Panc1 (cell line): ENCODE measurements at regions not wholly inside any gene's neighbourhood (a gene's known extent, or its start where the extent isn't known, plus 50 kb on each side); places are given as distances from the start of the nearest gene placed in this dataset.

Experiments
- ATAC-seq: fragments of 200-7000 bp; cut with Tn5 transposase; 2 replicates; pipeline ENCODE4 v1.9.1; 2020; ENCODE audit warnings: mild to moderate bottlenecking, moderate library complexity
- BruUV-seq: library from RNA; stranded (reverse); fragments of 400-500 nt; replicated peaks from 2 replicates; lab custom pipeline; 2021; lab: Mats Ljungman, UMichigan
- CTCF ChIA-PET: fragments of 300-600 bp; sonication (Branson Sonifier 250); formaldehyde crosslinking; loops from one replicate; lab custom pipeline; 2022; ENCODE audit warnings: antibody characterized with exemption; lab: Charles Lee
- POLR2A ChIA-PET: fragments of 300-600 bp; sonication (Branson Sonifier 250); formaldehyde crosslinking; loops from one replicate; lab custom pipeline; 2022; ENCODE audit warnings: antibody characterized with exemption; lab: Charles Lee
- DNase-seq: peaks from one replicate; pipeline ENCODE4 v3.0.0-alpha.2; 2010; ENCODE audit warnings: low read depth, low spot score
- H3K27ac ChIP-seq: 2 replicates; pipeline ENCODE4 v1.5.1; 2011; ENCODE audit warnings: mild to moderate bottlenecking, low read length, inconsistent platforms
- H3K27me3 ChIP-seq: fragments of 200-500 bp; sonication (Bioruptor generic); 2 replicates; pipeline ENCODE4 v1.6.0; 2014; ENCODE audit warnings: low read length, inconsistent platforms; ENCODE audit not compliant: control insufficient read depth, insufficient read depth
- H3K36me3 ChIP-seq: fragments of 200-500 bp; sonication (Bioruptor generic); 2 replicates; pipeline ENCODE4 v1.5.1; 2014; ENCODE audit warnings: inconsistent platforms, mild to moderate bottlenecking, low read length, moderate library complexity; ENCODE audit not compliant: control insufficient read depth, insufficient read depth
- H3K4me1 ChIP-seq: 2 replicates; pipeline ENCODE4 v1.5.1; 2011; ENCODE audit warnings: inconsistent platforms, mild to moderate bottlenecking, low read length, moderate library complexity; ENCODE audit not compliant: control insufficient read depth, insufficient read depth
- H3K4me3 ChIP-seq, 2 experiments: 2 replicates each; pipeline ENCODE4 v1.5.1; 2011 to 2012; ENCODE audit warnings: low read depth in 2 of 2, low read length in 2 of 2, mild to moderate bottlenecking in 2 of 2, inconsistent platforms in 1 of 2, moderate library complexity in 1 of 2
- H3K9me3 ChIP-seq: fragments of 200-500 bp; sonication (Bioruptor generic); 2 replicates; pipeline ENCODE4 v1.5.1; 2014; ENCODE audit warnings: low read depth, mild to moderate bottlenecking, inconsistent platforms, low read length, moderate library complexity; ENCODE audit not compliant: control insufficient read depth, insufficient read depth
- POLR2AphosphoS5 ChIP-seq: IDR thresholded peaks from 2 replicates; pipeline ENCODE4 v1.6.1; 2012; ENCODE audit warnings: mild to moderate bottlenecking, low read depth, low read length, moderate library complexity
- REST ChIP-seq, 2 experiments: IDR thresholded peaks; 2 replicates each; pipeline ENCODE4 v1.6.1; 2011 to 2012; ENCODE audit warnings: low read depth in 2 of 2, control low read depth in 1 of 2, low read length in 1 of 2, mild to moderate bottlenecking in 1 of 2, moderate library complexity in 1 of 2; ENCODE audit not compliant: insufficient read depth in 1 of 2
- SIN3A ChIP-seq: IDR thresholded peaks from 2 replicates; pipeline ENCODE4 v1.6.1; 2012; ENCODE audit warnings: low read depth, mild to moderate bottlenecking, low read length, moderate library complexity, borderline replicate concordance; ENCODE audit not compliant: insufficient read depth
- TCF7L2 ChIP-seq: IDR thresholded peaks from 2 replicates; pipeline ENCODE4 v1.6.1; 2011; ENCODE audit warnings: mild to moderate bottlenecking, low read depth, low read length, inconsistent platforms
- in situ Hi-C: cut with HindIII; loops from 2 replicates; pipeline ENCODE4 v1.10.0; 2016; ENCODE audit warnings: low sequenced_read_pairs, low pct_unique_long_range_greater_than_20kb
- intact Hi-C: fragments of 100-400 bp; cut with micrococcal nuclease; formaldehyde crosslinking; loops from one replicate; pipeline ENCODE4 v1.10.0; 2022; ENCODE audit not compliant: unreplicated experiment
- TF ChIP-seq, protein P1 (sequence below): fragments of 450-650 bp; IDR thresholded peaks from 2 replicates; pipeline ENCODE4 v1.5.1; 2017; ENCODE audit warnings: mild to moderate bottlenecking

- ATAC-seq (no peak), DNase-seq (no peak)
- Histone ChIP-seq H3K36me3 (no peaks in the 10 kb centered on the region), H3K27me3 (no peaks in the 10 kb centered on the region), H3K27ac (no peak overlapping the region), H3K9me3 (no peaks in the 10 kb centered on the region), H3K4me3 (no peak overlapping the region), H3K4me1 (no peaks in the 10 kb centered on the region)
- no TSS peak for BruUV-seq
- CTCF ChIA-PET: no interaction called here
- POLR2A ChIA-PET: no interaction called here
- in situ Hi-C loops: no loop called here
- intact Hi-C loops: no loop called here
- TF ChIP-seq SIN3A (no peak), TCF7L2 (no peak), POLR2AphosphoS5 (no peak)
- TF ChIP-seq, protein P1, sequence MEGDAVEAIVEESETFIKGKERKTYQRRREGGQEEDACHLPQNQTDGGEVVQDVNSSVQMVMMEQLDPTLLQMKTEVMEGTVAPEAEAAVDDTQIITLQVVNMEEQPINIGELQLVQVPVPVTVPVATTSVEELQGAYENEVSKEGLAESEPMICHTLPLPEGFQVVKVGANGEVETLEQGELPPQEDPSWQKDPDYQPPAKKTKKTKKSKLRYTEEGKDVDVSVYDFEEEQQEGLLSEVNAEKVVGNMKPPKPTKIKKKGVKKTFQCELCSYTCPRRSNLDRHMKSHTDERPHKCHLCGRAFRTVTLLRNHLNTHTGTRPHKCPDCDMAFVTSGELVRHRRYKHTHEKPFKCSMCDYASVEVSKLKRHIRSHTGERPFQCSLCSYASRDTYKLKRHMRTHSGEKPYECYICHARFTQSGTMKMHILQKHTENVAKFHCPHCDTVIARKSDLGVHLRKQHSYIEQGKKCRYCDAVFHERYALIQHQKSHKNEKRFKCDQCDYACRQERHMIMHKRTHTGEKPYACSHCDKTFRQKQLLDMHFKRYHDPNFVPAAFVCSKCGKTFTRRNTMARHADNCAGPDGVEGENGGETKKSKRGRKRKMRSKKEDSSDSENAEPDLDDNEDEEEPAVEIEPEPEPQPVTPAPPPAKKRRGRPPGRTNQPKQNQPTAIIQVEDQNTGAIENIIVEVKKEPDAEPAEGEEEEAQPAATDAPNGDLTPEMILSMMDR: no peak
These were observed 158.4 kb downstream of the EN1 start for GRCh38 chr2:118689033-118689432.

DNA sequence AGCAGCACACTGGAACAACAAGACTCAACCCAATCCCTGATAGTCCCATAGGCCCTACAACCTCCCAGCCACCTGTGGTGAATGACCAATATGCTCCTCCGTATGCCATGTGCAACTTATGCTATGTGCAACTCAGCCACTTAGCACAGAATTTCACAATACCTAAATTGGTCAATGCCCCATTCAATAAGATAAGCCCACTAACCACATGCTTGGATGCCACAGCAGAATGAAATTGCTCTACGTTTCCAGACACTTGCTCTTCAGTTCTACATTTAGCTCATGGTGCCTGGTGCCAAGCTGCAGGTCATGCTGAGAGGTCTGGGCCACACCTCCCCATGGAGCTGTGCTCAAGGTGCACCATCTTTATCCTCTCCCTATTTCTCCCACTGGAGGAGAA, 159.8 kb downstream of the EN1 start:
- POLR2A ChIA-PET: no interaction called here
- no TSS peak for BruUV-seq
- no peak for TF ChIP-seq REST (IDR thresholded peaks at IDR 0.05; ENCODE audit: insufficient read depth in 1 of 2, low read depth in 2 of 2, low read length in 1 of 2)
- no peak for TF ChIP-seq SIN3A
- TF ChIP-seq, protein P1: no peak
- TF ChIP-seq TCF7L2: no peak
- no peak for TF ChIP-seq POLR2AphosphoS5

More for the DNA sequence above, 159.8 kb downstream of the EN1 start:
- Histone ChIP-seq H3K27ac (no peak overlapping the region), H3K4me3 (no peak overlapping the region), H3K36me3 (no peaks in the 10 kb centered on the region), H3K4me1 (no peaks in the 10 kb centered on the region), H3K9me3 (no peaks in the 10 kb centered on the region), H3K27me3 (no peaks in the 10 kb centered on the region)
- intact Hi-C loops: no loop called here
- CTCF ChIA-PET: no interaction called here
- in situ Hi-C loops: no loop called here
- DNase-seq (no peak), ATAC-seq (no peak)
